ENCODE measurements at regions not wholly inside any gene's neighbourhood (a gene's known extent, or its start where the extent isn't known, plus 50 kb on each side); places are given as distances from the start of the nearest gene placed in this dataset.

DNA sequence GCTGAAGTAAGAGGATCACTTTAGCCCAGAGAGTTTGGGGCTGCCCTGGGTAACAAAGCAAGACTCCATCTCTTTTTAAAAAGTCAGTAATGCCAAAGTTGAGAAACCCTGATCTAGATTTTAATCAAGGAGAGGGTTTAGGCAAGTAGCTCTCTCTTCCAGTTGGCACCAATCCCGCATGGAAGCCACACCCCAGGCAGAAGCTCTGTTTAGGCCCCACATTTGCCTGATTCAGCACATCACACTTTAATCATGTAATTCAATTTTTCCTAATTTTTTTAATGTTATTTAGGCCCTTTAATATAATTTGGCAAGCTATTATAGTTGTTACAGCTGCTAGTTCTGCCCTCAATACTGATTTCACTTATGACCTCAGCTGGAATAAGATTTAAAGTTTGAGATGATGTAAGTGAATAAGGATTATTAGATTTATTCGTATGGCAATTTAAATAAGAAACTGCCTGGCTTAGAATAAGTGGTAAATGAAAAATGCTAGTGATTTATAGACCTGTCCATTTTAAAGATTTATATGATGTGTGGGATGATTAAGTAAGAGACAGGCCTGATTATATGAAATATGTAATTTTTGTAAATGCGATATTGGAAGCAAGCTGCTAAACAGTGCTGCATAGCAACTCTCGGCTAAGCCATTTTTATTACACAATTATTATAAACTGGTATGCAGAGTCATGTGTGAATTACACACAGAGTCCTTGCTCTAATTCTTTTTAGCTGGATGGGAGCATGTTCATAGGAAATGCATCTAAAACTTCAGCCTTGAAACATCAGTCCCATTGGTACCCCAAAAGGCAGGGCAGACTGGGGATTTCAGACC, 80.2 kb upstream of the NFE2L3 start:
- no peak for DNase-seq (ENCODE audit: low read depth)
- H3K4me3 ChIP-seq (ENCODE audit: control insufficient read depth, low read depth, low read length), result no peak overlapping the region
- TF ChIP-seq, protein P1, sequence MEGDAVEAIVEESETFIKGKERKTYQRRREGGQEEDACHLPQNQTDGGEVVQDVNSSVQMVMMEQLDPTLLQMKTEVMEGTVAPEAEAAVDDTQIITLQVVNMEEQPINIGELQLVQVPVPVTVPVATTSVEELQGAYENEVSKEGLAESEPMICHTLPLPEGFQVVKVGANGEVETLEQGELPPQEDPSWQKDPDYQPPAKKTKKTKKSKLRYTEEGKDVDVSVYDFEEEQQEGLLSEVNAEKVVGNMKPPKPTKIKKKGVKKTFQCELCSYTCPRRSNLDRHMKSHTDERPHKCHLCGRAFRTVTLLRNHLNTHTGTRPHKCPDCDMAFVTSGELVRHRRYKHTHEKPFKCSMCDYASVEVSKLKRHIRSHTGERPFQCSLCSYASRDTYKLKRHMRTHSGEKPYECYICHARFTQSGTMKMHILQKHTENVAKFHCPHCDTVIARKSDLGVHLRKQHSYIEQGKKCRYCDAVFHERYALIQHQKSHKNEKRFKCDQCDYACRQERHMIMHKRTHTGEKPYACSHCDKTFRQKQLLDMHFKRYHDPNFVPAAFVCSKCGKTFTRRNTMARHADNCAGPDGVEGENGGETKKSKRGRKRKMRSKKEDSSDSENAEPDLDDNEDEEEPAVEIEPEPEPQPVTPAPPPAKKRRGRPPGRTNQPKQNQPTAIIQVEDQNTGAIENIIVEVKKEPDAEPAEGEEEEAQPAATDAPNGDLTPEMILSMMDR (IDR thresholded peaks at IDR 0.05; ENCODE audit: control insufficient read depth, insufficient read depth, low read depth, low read length, missing control alignments), result no peak

DNA sequence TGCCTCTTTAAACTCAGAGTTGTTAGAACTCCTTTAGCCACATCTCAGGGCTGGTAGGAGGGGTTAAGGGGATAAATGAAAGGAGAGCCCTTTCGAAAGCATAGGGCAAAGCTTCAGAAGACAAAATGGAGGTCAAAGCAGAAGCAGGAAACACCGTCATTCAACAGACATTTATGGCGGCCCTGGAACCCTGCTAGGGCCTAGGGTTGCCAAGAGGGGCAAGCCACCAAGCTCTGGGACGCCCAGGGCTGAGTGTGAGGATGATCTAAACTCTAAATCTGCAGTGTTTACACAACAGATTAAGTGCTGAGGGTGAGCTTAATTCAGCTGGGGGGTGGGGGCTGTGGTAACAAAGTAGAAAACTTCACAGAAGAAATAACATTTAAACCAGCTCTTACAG, 79.0 kb upstream of the NFE2L3 start:
- no peak overlapping the region for H3K4me3 ChIP-seq (ENCODE audit: control insufficient read depth, low read depth, low read length)
- TF ChIP-seq, protein P1 (IDR thresholded peaks at IDR 0.05; ENCODE audit: control insufficient read depth, insufficient read depth, low read depth, low read length, missing control alignments), result no peak
- DNase-seq (ENCODE audit: low read depth), result no peak

DNA sequence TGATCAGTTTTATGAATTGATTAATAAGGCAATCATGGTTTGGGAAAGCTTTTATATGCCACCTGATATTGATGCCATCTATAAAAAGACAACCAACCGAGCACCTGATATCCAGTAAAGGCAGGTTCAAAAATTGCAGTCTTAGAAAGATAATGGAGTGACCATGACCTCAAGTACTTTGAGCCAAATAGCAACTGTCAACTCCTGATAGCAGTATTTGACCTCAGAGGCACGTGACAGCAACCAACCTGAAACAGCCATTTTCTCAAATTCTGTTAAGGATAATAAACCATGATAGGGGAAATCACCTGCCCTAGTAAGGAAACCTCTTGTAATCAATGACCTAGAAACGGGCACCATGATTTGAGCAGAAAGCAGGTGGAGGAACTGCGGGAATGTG, 77.1 kb upstream of the NFE2L3 start:
- H3K4me3 ChIP-seq (ENCODE audit: control insufficient read depth, low read depth, low read length), result no peak overlapping the region
- no peak for DNase-seq (ENCODE audit: low read depth)
- TF ChIP-seq, protein P1 (IDR thresholded peaks at IDR 0.05; ENCODE audit: control insufficient read depth, insufficient read depth, low read depth, low read length, missing control alignments), result no peak

DNA sequence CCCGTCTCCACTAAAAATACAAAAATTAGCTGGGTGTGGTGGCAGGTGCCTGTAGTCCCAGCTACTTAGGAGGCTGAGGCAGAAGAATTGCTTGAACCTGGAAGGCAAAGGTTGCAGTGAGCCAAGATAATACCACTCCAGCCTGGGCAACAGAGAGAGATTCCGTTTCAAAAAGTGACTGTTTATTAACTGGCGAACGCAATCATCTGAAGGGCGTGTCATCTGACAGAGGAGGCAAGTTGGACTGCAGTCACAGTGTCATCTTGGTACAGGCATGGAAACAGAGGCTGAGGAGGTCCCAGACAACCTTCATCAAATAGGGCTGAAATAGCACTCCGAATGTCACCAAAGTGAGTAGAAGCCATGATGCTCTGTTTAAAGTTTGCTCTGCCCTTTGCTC, 75.3 kb upstream of the NFE2L3 start:
- TF ChIP-seq, protein P1 (IDR thresholded peaks at IDR 0.05; ENCODE audit: control insufficient read depth, insufficient read depth, low read depth, low read length, missing control alignments), result no peak
- DNase-seq (ENCODE audit: low read depth), result no peak
- no peak overlapping the region for H3K4me3 ChIP-seq (ENCODE audit: control insufficient read depth, low read depth, low read length)

DNA sequence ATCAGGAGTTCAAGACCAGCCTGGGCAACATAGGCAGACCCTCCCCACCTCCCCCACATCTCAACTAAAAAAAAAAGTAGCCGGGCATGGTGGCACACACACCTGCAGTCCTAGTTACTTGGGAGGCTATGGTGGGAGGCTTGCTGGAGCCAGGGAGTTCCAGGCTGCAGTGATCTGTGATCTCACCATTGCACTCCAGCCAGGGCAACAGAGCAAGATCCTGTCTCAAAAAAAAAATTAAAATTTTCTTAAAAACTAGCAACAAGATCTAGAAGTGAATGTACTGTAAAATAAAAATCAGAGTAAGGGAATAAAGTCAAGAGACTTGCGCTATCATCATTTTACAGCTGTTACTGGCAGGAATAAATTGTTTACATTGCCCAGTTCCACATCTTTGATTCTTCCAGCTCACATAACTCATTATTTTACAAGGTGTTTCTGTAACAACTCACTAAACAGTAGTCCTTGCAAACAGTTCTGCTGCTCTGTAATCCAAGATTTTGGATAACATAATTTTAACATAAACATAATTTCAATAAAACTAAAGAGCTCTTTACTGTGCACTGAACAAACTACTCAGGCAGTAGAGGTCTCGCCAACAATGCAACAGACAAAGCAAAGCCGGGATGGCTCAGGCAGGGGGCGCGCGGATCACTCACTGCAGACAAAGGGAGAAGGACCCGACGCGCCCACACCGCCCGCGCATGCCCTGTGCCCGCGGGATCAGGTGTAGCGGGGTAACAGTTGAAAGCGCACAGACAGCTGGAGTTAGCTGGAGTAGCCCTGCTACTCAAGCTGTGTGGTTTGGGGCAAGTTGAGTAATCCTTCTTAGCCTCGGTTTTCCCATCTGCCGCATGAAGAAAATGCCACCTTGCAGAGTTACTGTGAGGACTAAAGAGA, 73.3 kb upstream of the NFE2L3 start:
- DNase-seq (ENCODE audit: low read depth), result no peak
- TF ChIP-seq, protein P1 (IDR thresholded peaks at IDR 0.05; ENCODE audit: control insufficient read depth, insufficient read depth, low read depth, low read length, missing control alignments), result peak; percentile 25
- no peak overlapping the region for H3K4me3 ChIP-seq (ENCODE audit: control insufficient read depth, low read depth, low read length)

DNA sequence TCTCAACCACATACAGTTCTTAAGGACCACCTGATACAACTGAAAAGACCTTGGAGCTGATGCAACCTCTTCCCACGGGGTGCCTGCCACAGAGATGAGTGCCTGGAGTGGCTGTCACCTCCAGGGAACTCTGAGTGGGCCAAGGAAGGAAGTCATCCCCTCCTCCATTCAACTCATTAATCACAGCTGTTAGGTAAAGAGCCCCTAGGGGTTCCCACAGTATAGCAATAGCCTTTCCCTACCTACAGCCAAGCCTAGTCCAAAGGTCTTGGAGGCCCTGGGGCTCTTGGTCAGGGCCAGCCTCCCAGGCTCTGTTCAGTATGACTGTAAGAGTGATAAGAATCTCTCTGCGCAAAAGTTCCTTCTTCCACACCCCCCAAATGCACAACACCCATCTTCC, 70.4 kb upstream of the NFE2L3 start:
- TF ChIP-seq, protein P1 (IDR thresholded peaks at IDR 0.05; ENCODE audit: control insufficient read depth, insufficient read depth, low read depth, low read length, missing control alignments), result no peak
- no peak for DNase-seq (ENCODE audit: low read depth)
- H3K4me3 ChIP-seq (ENCODE audit: control insufficient read depth, low read depth, low read length), result no peak overlapping the region
